ENCODE measurements at regions not wholly inside any gene's neighbourhood (a gene's known extent, or its start where the extent isn't known, plus 50 kb on each side); places are given as distances from the start of the nearest gene placed in this dataset.
A peak's percentile ranks its signal among the peaks of the same experiment; 100 is the strongest.

DNA sequence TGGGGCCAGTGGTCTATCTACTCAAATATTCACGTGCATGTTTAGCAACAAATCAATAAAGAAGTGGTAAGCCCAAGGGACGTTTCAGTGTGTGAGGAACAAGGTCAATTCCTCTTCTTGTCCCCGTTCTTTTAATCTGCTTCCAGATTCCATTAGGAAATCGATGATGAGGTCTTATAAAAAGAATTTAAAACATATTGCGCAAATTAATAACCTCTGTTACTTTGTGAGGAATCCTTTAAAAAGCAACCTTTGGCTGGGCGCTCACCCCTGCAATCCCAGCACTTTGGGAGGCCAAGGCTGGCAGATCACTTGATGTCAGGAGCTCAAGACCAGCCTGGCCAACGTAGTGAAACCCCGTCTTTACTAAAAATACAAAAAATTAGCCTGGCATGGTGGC, 113.0 kb upstream of the TMPRSS2 start:
- Histone ChIP-seq H3K4me1 (ENCODE audit: insufficient read depth, low read length) (peaks cover 16% of the 10 kb centered on the region), H3K27ac (ENCODE audit: low read depth, low read length) (no peak overlapping the region), H3K9me3 (ENCODE audit: low read depth, low read length) (no peaks in the 10 kb centered on the region), H3K4me2 (ENCODE audit: insufficient read depth, low read length) (no peak overlapping the region), H3K79me2 (ENCODE audit: insufficient read depth, low read length) (no peaks in the 10 kb centered on the region), H2AFZ (ENCODE audit: low read length) (no peak overlapping the region), H4K20me1 (ENCODE audit: insufficient read depth, low read length) (no peaks in the 10 kb centered on the region), H3K36me3 (ENCODE audit: insufficient read depth, low read length) (no peaks in the 10 kb centered on the region), H3K4me3 (ENCODE audit: insufficient read depth, low read length) (no peak overlapping the region), H3K27me3 (ENCODE audit: insufficient read depth, low read length) (no peaks in the 10 kb centered on the region)
- TF ChIP-seq, protein P1, sequence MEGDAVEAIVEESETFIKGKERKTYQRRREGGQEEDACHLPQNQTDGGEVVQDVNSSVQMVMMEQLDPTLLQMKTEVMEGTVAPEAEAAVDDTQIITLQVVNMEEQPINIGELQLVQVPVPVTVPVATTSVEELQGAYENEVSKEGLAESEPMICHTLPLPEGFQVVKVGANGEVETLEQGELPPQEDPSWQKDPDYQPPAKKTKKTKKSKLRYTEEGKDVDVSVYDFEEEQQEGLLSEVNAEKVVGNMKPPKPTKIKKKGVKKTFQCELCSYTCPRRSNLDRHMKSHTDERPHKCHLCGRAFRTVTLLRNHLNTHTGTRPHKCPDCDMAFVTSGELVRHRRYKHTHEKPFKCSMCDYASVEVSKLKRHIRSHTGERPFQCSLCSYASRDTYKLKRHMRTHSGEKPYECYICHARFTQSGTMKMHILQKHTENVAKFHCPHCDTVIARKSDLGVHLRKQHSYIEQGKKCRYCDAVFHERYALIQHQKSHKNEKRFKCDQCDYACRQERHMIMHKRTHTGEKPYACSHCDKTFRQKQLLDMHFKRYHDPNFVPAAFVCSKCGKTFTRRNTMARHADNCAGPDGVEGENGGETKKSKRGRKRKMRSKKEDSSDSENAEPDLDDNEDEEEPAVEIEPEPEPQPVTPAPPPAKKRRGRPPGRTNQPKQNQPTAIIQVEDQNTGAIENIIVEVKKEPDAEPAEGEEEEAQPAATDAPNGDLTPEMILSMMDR (IDR thresholded peaks at IDR 0.05; ENCODE audit: extremely low read depth, low read depth, low read length) = no peak
- no peak for DNase-seq (ENCODE audit: insufficient read length, low spot score, missing footprints)

DNA sequence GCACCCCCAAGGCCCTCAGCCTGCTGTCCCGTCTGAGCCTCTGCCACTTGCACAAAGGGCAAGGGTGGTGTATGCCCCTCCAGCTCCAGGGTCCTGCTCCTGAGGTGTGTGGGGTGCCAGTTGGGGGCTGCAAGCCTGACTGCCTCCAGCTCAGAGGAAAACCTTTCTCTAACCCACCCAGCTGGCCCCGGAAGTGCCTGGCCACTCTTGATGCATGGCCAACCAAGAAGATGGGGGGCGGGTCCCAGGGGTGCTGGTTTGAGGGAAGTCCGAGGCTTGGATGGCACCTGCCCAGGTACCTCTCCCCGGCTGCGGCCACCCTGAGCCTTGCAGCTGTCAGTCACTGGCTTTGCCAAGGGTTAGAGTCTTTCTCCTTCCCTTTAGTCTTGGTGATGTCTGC, 112.6 kb upstream of the TMPRSS2 start:
- no peaks in the 10 kb centered on the region for H3K9me3 ChIP-seq (ENCODE audit: low read depth, low read length)
- TF ChIP-seq, protein P1 (IDR thresholded peaks at IDR 0.05; ENCODE audit: extremely low read depth, low read depth, low read length) = no peak
- no peak overlapping the region for H2AFZ ChIP-seq (ENCODE audit: low read length)
- no peak overlapping the region for H3K4me2 ChIP-seq (ENCODE audit: insufficient read depth, low read length)
- H3K27ac ChIP-seq (ENCODE audit: low read depth, low read length) = no peak overlapping the region
- DNase-seq (ENCODE audit: insufficient read length, low spot score, missing footprints) = no peak
- H3K4me3 ChIP-seq (ENCODE audit: insufficient read depth, low read length) = no peak overlapping the region
- H3K79me2 ChIP-seq (ENCODE audit: insufficient read depth, low read length) = no peaks in the 10 kb centered on the region
- no peaks in the 10 kb centered on the region for H3K36me3 ChIP-seq (ENCODE audit: insufficient read depth, low read length)
- H3K4me1 ChIP-seq (ENCODE audit: insufficient read depth, low read length) = peaks cover 19% of the 10 kb centered on the region
- no peaks in the 10 kb centered on the region for H3K27me3 ChIP-seq (ENCODE audit: insufficient read depth, low read length)
- no peaks in the 10 kb centered on the region for H4K20me1 ChIP-seq (ENCODE audit: insufficient read depth, low read length)

DNA sequence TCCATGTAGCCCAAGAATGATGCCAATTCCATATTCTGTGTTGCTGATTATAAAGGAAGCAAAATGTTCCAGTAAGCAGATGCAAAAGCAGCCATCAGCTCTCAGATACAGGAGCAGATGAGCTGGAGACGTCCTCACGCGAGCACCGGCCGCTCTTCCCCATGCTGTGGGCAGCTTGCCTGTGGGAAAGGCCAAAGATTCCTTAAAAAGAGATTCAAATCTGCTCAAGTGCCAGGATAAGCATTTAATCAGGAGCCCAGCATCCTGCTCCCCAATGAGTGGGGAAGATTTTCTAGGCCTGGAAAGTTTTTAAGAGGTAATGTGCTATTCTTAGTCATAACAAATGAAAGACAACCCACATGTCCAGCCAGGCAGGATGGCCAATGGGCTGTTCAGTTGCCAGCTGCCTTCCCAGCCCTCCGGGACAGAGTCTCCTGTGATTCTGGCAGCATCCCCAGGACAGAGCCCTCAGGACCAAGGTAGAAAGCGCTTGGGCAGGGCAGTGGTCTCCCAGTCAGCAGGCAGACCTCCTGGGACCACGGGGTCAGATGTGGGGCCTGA, 108.2 kb upstream of the TMPRSS2 start:
- peak overlapping the region; percentile 72 for H3K4me2 ChIP-seq (ENCODE audit: insufficient read depth, low read length)
- H3K36me3 ChIP-seq (ENCODE audit: insufficient read depth, low read length) = no peaks in the 10 kb centered on the region
- H4K20me1 ChIP-seq (ENCODE audit: insufficient read depth, low read length) = no peaks in the 10 kb centered on the region
- H3K9me3 ChIP-seq (ENCODE audit: low read depth, low read length) = no peaks in the 10 kb centered on the region
- H3K4me1 ChIP-seq (ENCODE audit: insufficient read depth, low read length) = peaks cover 35% of the 10 kb centered on the region
- TF ChIP-seq, protein P1 (IDR thresholded peaks at IDR 0.05; ENCODE audit: extremely low read depth, low read depth, low read length) = no peak
- peaks cover 4% of the 10 kb centered on the region for H3K27me3 ChIP-seq (ENCODE audit: insufficient read depth, low read length)
- H3K4me3 ChIP-seq (ENCODE audit: insufficient read depth, low read length) = peak overlapping the region; percentile 41
- peak overlapping the region; percentile 99 for H3K27ac ChIP-seq (ENCODE audit: low read depth, low read length)
- no peaks in the 10 kb centered on the region for H3K79me2 ChIP-seq (ENCODE audit: insufficient read depth, low read length)
- H2AFZ ChIP-seq (ENCODE audit: low read length) = peak overlapping the region; percentile 73
- peak; percentile 96 for DNase-seq (ENCODE audit: insufficient read length, low spot score, missing footprints)

DNA sequence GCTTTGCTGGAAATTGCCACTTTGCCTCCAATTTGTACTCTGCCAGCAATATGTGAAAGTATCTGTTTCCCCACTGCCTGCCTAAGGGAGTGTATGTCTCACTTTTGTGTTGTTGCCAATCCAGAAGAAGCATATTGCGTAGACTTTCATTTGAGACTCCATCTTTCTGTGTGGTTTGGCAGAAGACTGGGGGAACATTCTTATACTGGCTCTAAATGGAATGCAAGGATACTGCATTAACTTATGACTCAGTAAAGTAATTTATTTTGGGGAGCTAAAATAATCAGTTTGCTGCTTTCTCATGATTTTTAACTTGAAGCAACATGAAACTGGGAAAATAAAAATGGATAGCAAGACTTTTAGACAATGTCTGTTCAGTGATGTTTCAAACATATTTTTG, 107.7 kb upstream of the TMPRSS2 start:
- no peaks in the 10 kb centered on the region for H3K9me3 ChIP-seq (ENCODE audit: low read depth, low read length)
- peak overlapping the region; percentile 72 for H3K4me2 ChIP-seq (ENCODE audit: insufficient read depth, low read length)
- H3K27me3 ChIP-seq (ENCODE audit: insufficient read depth, low read length) = peaks cover 4% of the 10 kb centered on the region
- no peaks in the 10 kb centered on the region for H3K79me2 ChIP-seq (ENCODE audit: insufficient read depth, low read length)
- H3K4me3 ChIP-seq (ENCODE audit: insufficient read depth, low read length) = peak overlapping the region; percentile 29
- TF ChIP-seq, protein P1 (IDR thresholded peaks at IDR 0.05; ENCODE audit: extremely low read depth, low read depth, low read length) = no peak
- H4K20me1 ChIP-seq (ENCODE audit: insufficient read depth, low read length) = no peaks in the 10 kb centered on the region
- peak; percentile 98 for DNase-seq (ENCODE audit: insufficient read length, low spot score, missing footprints)
- peaks cover 35% of the 10 kb centered on the region for H3K4me1 ChIP-seq (ENCODE audit: insufficient read depth, low read length)
- H2AFZ ChIP-seq (ENCODE audit: low read length) = no peak overlapping the region
- H3K36me3 ChIP-seq (ENCODE audit: insufficient read depth, low read length) = no peaks in the 10 kb centered on the region
- peak overlapping the region; percentile 99 for H3K27ac ChIP-seq (ENCODE audit: low read depth, low read length)
